ENCODE measurements at regions not wholly inside any gene's neighbourhood (a gene's known extent, or its start where the extent isn't known, plus 50 kb on each side); places are given as distances from the start of the nearest gene placed in this dataset.
"Not testable (repeated sequence)": the region's sequence is repeated elsewhere in the genome, so short reads cannot be mapped to it uniquely, and the experiment has no call there.

DNA sequence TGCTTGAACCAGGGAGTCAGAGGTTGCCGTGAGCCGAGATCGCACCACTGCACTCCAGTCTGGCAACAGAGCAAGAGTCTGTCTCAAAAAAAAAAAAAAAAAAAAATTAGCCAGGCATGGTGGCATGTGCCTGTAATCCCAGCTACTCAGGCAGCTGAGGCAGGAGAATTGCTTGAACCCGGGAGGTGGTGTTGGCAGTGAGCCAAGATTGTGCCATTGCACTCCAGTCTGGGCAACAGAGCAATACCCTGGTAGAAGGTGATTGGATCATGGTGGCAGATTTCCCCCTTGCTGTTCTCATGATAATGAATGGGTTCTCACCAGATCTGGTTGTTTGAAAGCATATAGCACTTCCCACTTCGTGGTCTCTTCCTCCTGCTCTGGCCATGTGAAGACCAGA is 599.8 kb downstream of the POM121L12 start:
- TF ChIP-seq CTCF (conservative IDR thresholded peaks at IDR 0.05; ENCODE audit: low read depth, low read length); NFE2L2 (IDR thresholded peaks at IDR 0.05; ENCODE audit: low read depth, low read length); CEBPB (IDR thresholded peaks at IDR 0.05; ENCODE audit: low read depth, low read length); POLR2A (IDR thresholded peaks at IDR 0.05; ENCODE audit: low read depth, low read length); RCOR1 (IDR thresholded peaks at IDR 0.05; ENCODE audit: insufficient replicate concordance, low read length); RFX5 (IDR thresholded peaks at IDR 0.05; ENCODE audit: low read depth, low read length); RAD21 (IDR thresholded peaks at IDR 0.05; ENCODE audit: low read length); MXI1 (IDR thresholded peaks at IDR 0.05; ENCODE audit: borderline replicate concordance, low read depth, low read length); MAFK (IDR thresholded peaks at IDR 0.05; ENCODE audit: low read depth, low read length); BHLHE40 (IDR thresholded peaks at IDR 0.05; ENCODE audit: low read depth, low read length); SMC3 (IDR thresholded peaks at IDR 0.05; ENCODE audit: low read depth, low read length): not testable (repeated sequence)
- TF ChIP-seq, protein P1, sequence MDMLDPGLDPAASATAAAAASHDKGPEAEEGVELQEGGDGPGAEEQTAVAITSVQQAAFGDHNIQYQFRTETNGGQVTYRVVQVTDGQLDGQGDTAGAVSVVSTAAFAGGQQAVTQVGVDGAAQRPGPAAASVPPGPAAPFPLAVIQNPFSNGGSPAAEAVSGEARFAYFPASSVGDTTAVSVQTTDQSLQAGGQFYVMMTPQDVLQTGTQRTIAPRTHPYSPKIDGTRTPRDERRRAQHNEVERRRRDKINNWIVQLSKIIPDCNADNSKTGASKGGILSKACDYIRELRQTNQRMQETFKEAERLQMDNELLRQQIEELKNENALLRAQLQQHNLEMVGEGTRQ (IDR thresholded peaks at IDR 0.05; ENCODE audit: low read depth, low read length) = not testable (repeated sequence)
